ENCODE measurements at regions not wholly inside any gene's neighbourhood (a gene's known extent, or its start where the extent isn't known, plus 50 kb on each side); places are given as distances from the start of the nearest gene placed in this dataset.

GRCh38 chr2:160973991-160974390, 186.2 kb upstream of the TANK start:
- no peak for DNase-seq

DNA sequence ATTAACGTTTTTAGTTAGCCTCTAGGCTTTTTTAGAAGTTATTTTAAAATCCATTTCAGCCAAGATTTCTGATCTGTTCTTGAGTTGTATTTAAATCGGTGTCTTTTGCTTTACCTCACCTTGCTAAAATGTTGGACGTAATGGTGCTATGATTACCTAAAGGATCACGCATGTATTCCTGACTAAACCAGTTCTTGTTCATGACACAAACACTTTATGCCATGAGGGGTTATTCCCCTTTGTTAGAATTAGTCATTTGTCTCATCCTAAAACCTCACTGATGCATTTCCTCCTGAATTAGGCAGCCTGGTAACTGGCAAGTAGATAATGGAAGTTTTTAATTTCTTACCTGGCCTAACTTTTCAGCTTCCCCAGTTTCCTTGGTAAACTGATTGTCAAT, 185.4 kb upstream of the TANK start:
- no peak for DNase-seq

DNA sequence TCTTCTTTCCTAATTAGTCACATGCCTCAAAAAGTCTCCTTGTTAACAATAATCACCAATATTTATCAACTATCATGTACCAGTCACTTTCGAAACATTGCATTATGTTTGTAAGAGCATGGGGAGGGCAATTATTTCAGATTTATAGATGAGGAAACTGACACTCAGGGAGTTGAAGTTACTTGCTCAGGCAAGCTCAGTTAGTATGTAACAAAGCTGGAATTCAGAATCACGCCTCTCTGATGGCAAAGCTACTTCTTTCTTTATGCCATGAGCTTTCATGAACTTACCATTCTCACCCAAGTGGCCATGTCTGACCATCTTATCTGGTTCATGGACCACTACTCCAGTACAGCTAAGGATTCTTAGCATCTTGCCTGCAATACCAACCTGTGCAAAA, 183.4 kb upstream of the TANK start:
- no peak for DNase-seq

DNA sequence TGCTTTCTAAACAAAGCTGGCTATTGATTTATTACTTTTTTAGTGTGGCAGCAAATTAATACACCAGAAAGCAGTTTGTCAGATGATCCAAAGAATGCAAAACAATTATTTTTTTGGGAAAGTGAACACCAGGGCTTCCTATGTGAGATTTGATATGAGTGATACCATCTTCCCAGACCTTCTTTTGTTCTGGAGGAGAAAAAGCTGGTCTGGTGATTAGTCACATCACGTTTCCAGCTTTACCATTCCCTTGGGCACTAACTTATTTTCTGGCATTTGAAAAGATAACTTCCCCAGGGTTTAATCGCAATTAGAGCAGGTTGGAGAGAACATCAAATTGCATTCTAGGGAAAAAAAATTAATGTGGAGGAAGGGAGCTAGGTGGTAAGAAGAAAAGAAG, 182.9 kb upstream of the TANK start:
- DNase-seq: no peak

GRCh38 chr2:160977854-160978253, 182.4 kb upstream of the TANK start:
- DNase-seq: no peak

GRCh38 chr2:160984426-160985077, 175.7 kb upstream of the TANK start:
- DNase-seq: no peak

- DNase-seq: no peak
These were observed 170.4 kb upstream of the TANK start for GRCh38 chr2:160989778-160990177.

DNA sequence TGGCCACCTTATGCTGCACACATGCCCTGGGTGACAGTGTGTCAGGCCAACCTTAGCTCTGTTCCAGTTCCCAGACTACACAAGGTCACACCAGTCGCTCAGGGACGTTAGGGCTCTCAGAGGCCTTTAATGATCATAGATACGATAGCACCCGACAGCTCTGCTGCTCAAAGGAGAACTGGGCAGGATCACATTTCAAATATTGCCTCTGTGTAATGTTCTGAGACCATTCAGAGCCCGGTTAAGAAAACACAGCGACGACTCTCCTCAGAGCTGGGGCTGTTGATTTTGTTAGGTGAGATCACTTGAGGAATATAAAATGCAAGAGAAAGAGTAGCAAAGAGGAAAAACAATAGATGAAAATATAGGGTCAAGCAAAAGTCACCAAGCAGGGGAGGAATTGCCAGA, 166.6 kb upstream of the TANK start:
- no peak for DNase-seq

GRCh38 chr2:160994141-160995002, 165.9 kb upstream of the TANK start:
- peak; percentile 73 for DNase-seq

- DNase-seq: no peak
These were observed 163.6 kb upstream of the TANK start for GRCh38 chr2:160996584-160996983.

DNA sequence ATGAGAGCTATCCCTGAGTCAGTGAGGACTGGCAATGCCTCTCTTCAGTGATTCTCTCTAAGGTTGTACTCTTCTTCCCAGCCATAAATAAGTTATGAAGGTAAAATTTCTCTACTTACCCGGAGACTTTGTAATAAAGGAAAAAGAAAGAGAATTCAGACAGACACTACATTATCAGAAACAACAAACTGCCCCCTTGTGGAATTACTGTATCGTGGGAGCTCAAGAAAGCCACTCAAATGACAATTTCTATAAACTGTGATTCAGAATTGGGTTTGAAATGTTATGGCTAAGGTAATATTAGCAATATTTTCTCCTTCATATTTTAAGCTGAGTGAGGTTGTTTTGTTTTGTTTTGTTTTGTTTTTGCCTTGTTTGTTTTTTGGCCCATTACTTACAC, 155.8 kb upstream of the TANK start:
- DNase-seq: no peak

DNA sequence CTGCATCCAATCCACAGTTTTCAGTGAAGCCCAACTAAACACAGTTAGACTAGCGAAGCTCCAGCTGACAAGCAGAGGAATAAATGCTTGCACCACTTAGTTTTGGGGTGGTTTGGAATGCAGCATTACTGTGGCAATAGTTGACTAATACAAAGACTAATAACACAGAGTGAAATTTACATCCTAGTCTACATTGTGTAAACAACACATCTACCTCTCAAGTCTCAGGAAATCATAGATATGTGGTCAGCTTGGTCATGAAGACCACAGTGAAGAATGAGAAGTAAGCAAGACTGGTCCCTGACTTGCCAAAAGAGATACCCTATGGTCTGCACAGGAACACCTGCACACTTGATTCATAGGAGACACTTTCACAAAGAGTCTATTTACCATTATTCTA, 155.1 kb upstream of the TANK start:
- no peak for DNase-seq

DNA sequence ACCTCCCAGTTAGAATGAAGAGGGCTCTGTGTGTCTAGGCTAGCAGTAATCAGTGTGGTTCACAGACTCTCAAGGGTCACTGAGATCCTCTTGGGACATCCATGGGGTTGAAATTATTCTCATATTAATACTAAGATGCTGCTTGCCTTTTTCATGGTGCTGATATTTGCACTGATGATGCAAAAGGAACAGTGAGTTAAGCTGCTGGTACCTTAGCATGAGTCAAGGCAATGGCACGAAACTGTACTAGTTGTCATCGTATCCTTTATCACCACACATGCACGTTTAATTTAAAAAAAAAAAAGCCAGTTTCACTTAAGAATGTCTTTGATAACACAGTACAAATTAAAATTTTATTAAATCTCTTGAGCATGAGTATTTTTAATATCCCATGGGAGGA, 151.9 kb upstream of the TANK start:
- DNase-seq: no peak

- DNase-seq: no peak
These were observed 149.7 kb upstream of the TANK start for GRCh38 chr2:161010503-161011015.

DNA sequence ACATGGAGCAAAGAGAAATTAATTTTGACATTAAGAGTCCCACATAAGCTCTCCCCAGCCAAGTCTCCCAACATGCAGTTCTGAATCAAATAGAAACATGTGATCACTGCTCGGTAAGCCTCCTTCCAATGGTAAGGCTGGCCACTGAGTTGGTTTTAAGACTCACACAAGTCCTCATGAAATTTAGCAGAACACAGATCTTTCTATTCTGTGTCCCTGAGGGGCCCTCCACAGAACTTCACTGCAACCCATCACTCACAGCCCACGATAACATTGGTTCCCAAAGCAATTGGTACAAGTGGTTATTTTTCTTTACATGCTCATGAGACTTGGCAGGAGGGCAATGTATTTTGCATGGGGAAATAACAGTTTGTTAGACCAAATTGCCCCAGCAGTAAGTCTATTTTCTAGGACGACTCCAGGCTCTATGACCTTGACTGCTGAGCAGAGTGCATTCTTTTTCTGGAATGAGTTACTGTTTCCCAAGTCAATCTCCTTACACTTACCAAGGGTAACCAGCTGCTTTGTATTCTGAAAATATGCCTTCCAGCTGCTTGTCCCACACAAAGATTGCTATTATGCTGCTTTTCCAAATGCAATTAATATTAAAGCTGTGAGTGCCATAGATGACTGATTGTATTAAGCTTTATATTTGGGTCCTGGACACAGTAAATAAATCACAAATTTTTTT, 142.3 kb upstream of the TANK start:
- no peak for DNase-seq

GRCh38 chr2:161019311-161019710, 140.9 kb upstream of the TANK start:
- DNase-seq: no peak

GRCh38 chr2:161020437-161020836, 139.8 kb upstream of the TANK start:
- DNase-seq: no peak

DNA sequence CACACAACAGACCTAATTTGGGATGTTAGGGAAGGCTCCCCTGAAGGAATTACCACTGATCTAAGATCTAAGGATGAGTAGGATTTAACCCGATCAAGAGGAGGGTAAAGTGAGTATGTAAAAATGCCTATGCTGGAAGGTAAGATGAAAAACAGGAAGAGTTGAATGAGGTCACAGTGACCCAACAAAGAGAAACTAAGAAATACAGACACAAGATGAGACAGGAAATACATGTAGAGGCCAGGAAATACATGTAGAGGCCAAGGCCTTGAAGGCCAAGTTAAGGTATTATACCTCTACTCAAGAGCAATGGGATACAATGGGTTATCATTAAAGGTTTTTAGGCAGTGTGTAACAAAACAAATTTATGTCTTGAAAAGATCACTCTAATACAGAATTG, 131.6 kb upstream of the TANK start:
- no peak for DNase-seq

- no peak for DNase-seq
These were observed 130.9 kb upstream of the TANK start for GRCh38 chr2:161029321-161029720.

- no peak for DNase-seq
These were observed 129.8 kb upstream of the TANK start for GRCh38 chr2:161030260-161031063.

DNA sequence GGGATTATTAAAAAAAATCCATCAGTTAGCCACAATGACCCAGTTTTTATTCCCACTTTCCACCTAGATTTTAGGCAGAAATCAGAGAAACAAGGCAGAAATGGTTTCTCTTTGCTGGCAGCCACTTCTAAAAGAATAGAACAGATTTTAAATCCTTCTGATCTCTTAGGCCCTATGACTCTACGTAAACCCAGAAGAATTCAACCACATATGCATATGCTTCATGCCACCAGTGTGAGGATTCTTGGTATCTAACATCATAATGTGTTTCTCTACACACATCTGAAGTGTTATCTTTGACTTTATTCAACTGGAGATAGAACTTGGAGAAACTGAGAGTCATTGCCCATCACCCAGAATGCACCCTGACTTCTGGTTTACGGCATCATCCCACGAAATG, 128.7 kb upstream of the TANK start:
- no peak for DNase-seq

DNA sequence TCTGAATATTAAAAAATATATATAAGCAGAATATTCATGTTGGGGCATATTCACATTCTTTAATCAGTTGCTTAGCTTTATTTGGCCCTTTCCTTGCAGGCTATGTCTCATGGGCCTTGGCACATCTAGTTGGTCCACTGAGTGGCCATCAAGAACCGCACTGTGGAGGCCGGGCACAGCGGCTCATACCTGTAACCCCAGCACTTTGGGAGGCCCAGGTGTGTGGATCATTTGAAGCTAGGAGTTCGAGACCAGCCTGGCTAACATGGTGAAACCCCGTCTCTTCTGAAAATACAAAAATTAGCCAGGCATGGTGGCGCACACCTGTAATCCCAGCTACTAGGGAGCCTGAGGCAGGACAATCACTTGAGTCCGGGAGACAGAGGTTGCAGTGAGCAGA, 127.6 kb upstream of the TANK start:
- DNase-seq: no peak

All from NCI-H774 (cell line).